M059J (cell line): ENCODE measurements at regions not wholly inside any gene's neighbourhood (a gene's known extent, or its start where the extent isn't known, plus 50 kb on each side); places are given as distances from the start of the nearest gene placed in this dataset.

Experiments used
- DNase-seq: peaks from one replicate; pipeline ENCODE4 v3.0.0-alpha.2; 2012; ENCODE audit warnings: low read depth

- peak; percentile 22 for DNase-seq
Measured at GRCh38 chr2:64854773-64855237, 134.4 kb upstream of the SLC1A4 start.

GRCh38 chr2:64857581-64858471 lies 131.4 kb upstream of the SLC1A4 start:
- DNase-seq = no peak

- DNase-seq = peak; percentile 44
Measured at GRCh38 chr2:64858541-64859311, 130.5 kb upstream of the SLC1A4 start.

DNA sequence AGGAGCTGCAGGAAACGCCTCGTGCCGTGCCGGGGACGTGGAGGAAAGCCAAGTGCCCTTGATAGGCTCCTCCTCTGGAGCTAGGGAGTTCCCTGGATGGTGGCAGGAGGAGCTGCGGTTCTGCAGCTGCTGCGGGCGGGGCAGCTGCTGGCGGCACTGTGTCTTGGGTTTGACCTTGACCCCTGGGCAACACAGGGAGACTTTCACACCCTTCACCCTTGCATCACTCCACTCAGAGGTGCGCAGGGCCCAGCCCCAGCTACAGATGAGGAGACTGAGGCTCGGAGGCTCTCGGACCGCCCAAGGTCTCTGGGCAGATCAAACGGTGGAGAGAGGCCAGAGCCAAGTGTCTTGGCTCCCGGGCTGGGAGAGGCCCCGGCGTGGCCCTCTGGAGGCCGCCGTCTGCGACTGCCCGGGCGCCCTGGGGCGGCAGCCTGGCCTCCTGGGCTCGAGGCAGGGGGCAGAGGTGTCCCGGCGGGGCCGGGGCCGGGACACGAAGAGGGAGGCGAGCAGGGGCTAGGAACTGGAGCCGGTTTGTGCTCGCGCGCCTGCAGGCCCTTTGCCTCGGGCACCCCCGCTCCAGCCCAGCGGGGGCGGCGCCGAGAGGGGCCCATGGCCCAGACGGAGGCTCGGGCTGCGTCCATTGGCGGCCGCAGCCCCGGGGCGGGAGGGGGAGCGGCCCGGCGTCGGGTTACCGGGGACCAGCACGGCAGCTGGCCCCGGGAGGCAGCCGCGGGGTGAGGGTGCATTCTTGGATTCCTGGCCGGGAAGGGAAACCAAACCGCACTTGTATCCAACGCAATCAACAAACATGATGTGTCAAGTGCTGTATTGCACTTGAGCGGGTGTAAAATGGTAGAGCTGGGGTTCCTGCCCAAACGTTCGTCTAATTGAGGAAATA lies 129.6 kb upstream of the SLC1A4 start:
- peak; percentile 94 for DNase-seq

DNA sequence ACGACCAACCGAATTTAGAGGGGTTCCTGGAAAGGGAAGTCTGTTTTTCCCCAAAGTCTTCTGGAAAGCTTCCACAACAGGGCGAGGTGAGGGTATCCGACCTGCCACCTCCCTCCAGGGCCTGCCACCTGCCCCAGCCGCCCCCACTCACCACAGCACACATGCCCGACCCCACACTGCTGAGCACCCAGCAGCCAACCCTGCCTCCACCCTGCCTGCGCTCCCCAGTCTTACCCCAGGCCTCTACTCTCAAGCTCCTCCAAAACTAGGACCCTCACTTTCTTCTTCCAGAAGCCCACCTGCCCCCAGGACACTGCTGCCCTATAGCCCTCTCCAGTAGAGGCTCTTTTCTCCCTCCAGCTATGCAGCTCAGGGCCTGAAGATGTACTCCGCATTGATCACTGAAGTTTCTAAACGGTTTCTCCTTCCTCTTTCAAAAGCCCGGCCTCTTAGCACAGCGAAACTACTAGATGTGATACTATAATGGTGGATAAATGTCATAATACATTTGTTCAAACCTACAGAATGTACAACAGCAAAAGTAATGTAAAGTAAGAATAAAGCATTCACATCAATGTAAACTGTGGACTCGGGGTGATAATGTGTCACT lies 128.8 kb upstream of the SLC1A4 start:
- DNase-seq = no peak

DNA sequence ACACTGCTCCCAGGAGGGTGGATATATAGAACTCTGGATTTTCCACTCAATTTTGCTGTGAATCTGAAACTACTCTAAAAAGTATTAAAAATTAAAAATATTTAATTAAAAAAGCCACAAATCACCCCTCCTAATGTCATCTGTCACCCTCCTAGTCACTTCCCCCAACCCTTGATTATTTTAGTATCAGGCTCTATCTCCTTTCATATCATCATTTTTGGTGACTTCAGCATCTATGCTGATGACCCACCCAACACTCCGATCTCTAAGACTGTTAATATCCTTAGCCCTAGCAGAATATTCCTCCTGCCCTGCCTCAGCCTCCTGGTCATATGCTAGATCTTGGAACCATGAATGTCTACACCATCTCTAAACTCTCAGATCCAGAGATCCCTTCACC lies 128.3 kb upstream of the SLC1A4 start:
- DNase-seq = no peak

DNA sequence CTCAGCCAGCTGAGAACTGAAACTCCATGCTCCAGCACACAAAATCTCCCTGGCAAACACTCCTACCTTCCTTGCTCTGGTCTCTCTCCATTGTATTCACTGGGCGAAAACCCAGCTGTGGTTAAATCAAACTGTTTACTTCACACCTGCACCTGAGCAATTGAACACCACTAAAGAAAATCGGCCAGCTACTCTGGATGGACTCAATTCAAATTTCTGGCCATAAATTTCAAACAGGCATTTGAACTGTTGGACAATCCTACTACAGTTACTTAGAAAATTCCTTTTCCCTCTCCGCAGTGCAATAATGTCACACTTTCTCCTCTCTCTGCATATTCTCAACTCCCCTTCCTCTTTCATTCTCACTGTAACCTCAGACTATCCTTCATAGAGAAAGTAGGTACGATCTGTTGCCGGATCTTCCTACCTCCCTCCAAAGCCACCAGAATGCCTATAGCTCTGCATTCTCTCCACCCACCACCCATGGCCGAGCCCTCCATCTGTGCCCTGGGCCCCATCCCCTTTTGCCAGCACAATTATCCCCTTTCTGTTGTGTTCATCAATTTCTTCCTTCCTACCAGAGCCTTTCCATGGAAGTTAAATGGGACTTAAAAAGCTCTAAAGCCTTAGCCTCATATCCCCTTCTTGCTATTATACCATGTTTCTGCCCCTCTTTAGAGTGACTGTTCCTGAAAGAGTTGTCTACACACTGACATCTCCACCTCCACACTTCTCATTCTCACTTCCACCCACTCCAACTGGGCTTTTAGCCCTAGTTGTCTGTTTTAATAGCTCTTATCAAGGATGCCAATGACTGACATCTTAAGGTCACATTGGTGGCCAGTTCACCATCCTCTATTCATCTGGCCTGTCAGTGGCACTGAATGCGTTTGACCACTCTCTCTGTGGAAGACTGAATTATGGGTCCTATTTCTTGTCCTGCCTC lies 127.5 kb upstream of the SLC1A4 start:
- no peak for DNase-seq

DNA sequence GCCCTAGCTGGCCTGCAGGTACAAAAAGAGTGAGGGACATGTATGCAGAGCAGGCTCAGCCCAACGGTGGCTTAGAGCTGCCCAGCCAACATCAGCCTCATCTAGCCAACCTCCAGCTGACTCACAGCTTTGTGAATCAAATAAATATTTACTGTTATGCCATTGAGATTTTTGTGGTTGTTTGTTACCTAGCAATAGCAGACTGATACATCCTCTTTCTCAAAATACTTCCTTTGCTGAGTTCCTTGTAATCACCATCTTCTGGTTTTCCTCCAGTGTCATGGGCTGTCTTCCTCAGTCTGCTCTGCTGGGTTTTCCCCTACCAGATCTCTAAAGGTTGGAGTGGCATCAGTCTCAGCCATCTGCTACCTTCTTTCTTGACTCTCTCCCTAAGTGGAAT lies 126.6 kb upstream of the SLC1A4 start:
- DNase-seq = peak; percentile 48

DNA sequence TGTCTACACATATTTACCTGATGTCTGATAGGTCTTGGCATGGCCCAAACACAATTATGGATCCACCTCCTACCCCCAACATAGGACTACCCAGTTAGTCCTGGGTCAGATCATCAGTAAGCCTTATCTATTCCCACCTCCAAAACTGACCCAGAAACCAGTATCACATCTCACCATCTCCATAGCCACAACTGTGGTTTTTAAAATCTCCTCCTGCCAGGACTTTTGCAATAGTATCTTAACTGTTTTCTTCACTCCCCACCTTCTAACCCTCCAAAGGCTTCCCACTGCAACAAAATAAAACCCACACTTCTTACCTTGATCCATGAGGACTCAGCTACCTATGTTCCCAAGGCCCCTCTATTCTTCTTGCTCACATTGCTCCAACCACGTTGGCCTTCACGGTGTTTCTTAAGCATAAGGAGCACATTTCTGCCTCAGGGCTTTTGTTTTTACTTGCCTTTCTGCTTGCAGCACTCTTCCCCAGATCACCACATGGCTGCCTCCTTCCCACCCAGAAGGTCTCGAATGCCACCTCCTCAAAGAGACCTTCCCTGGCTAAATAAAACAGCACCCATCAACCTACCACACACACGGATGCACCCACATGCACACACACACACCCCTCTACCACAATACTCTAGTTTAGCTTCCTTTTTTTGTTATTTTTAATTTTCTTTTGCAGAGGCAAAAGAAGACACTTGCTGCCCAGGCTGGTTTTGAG lies 125.9 kb upstream of the SLC1A4 start:
- peak; percentile 38 for DNase-seq

- DNase-seq = peak; percentile 64
Measured at GRCh38 chr2:64865073-64865830, 123.9 kb upstream of the SLC1A4 start.

- no peak for DNase-seq
Measured at GRCh38 chr2:64865831-64866345, 123.3 kb upstream of the SLC1A4 start.

GRCh38 chr2:64866797-64867196 lies 122.4 kb upstream of the SLC1A4 start:
- DNase-seq = peak; percentile 96

DNA sequence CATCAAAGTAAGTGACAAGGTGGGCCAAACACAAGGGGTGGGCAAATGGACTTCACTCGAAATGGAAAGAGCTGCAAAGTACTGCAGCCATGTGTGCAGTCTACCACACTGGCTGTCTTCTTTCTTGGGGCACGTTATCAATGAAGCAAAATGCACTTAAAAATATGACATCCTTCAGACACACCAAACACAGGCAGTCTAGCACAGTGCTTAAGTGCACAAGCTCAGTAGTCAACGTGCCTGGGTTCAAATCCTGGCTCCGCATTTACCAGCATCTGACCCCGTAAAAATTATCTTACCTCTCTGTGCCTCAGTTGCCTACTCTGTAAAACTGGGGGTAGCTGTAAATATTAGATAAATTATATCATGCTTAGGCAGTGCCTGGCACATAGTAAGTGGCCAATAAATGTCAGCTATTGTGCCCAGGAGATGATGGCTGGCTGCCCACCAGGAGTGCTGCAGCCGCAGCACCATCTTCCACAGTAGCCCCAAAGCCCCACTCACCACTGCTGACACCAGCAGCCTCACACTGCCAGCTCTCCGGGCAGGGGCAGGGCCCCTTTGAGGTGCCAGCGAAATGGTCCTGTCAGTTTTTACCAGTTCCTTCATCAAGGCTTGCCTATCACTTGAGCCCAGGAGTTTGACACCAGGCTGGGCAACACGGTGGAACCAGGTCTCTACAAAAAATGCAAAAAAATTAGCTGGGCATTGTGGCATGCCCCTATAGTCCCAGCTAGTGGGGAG lies 121.8 kb upstream of the SLC1A4 start:
- no peak for DNase-seq

- DNase-seq = no peak
Measured at GRCh38 chr2:64869126-64869525, 120.1 kb upstream of the SLC1A4 start.

DNA sequence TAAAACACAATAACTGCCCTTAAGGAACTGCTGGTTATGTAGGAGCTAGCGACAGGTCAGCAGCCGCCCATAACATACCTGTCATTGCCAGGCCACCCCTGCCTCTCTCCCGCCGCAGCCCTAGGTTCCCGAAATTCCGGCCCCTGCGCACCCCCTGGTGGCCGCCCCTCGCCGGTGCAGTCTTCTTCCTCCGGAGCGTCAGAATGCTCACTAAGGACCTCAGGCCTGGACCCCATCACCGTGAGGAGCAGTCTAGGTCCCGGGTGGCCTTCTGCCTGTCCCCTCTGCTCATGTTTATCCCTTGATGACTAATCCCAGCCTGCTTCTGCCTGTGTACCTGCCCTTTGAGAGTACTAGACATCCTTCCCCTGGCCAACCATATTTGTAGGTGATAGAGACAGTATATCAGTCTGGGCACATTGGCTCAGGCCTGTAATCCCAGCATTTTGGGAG lies 115.7 kb upstream of the SLC1A4 start:
- peak; percentile 48 for DNase-seq

- DNase-seq = no peak
Measured at GRCh38 chr2:64874593-64874992, 114.6 kb upstream of the SLC1A4 start.

GRCh38 chr2:64875368-64875767 lies 113.8 kb upstream of the SLC1A4 start:
- no peak for DNase-seq
